Parathyroid adenoma (tissue), 2 donors: ENCODE measurements at regions not wholly inside any gene's neighbourhood (a gene's known extent, or its start where the extent isn't known, plus 50 kb on each side); places are given as distances from the start of the nearest gene placed in this dataset.

ENCODE experiments used
- H2AFZ ChIP-seq: fragments of 300-600 bp; sonication (generic); one replicate; pipeline ENCODE4 v1.7.0; 2017; ENCODE audit warnings: antibody characterized with exemption, mild to moderate bottlenecking
- H3K27ac ChIP-seq: fragments of 300-600 bp; sonication (generic); one replicate; pipeline ENCODE4 v1.7.0; 2017
- H3K27me3 ChIP-seq: fragments of 300-600 bp; sonication (generic); one replicate; pipeline ENCODE4 v1.7.0; 2017; ENCODE audit warnings: low read length; ENCODE audit not compliant: control insufficient read depth, insufficient read depth
- H3K36me3 ChIP-seq: fragments of 300-600 bp; sonication (generic); one replicate; pipeline ENCODE4 v1.7.0; 2017; ENCODE audit warnings: low read length; ENCODE audit not compliant: control insufficient read depth, insufficient read depth
- H3K4me1 ChIP-seq: fragments of 300-600 bp; sonication (generic); one replicate; pipeline ENCODE4 v1.7.0; 2017; ENCODE audit warnings: control low read depth
- H3K4me2 ChIP-seq: fragments of 300-600 bp; sonication (generic); one replicate; pipeline ENCODE4 v1.7.0; 2017; ENCODE audit warnings: low read length
- H3K4me3 ChIP-seq: fragments of 300-600 bp; sonication (generic); one replicate; pipeline ENCODE4 v1.7.0; 2017; ENCODE audit warnings: low read depth, low read length
- H3K79me2 ChIP-seq: fragments of 300-600 bp; sonication (generic); one replicate; pipeline ENCODE4 v1.7.0; 2017; ENCODE audit warnings: control low read depth
- H3K9ac ChIP-seq: fragments of 300-600 bp; sonication (generic); one replicate; pipeline ENCODE4 v1.7.0; 2017; ENCODE audit warnings: mild to moderate bottlenecking
- H3K9me3 ChIP-seq: fragments of 300-600 bp; sonication (generic); one replicate; pipeline ENCODE4 v1.7.0; 2017; ENCODE audit warnings: low read length; ENCODE audit not compliant: control insufficient read depth
- TF ChIP-seq, protein P1 (sequence below): fragments of 300-600 bp; sonication (generic); IDR thresholded peaks from one replicate; pipeline ENCODE4 v1.7.0; 2017; ENCODE audit warnings: antibody characterized with exemption, mild to moderate bottlenecking
- donor health status: primary hyperparathyroidism.

DNA sequence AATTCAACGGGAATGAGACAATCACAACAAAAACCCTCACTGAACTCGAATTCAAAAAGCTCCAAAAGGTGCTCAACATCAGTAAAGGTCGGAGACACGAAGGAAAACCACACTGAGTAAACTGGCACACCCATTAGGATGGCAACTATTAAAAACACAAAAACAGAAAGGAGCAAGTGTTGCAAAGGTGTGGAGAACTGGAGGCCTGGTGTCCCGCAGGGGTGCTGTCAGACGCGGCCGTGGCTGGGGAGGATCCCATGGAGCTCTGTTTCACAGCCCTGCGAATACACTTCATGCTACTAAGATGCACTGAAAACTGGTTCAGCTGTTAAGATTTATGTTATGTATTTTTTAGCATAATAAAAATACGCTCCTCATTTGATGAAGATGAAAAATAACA, 730.6 kb downstream of the GALR1 start:
- no peaks in the 10 kb centered on the region for H3K9me3 ChIP-seq
- H3K4me1 ChIP-seq, result no peaks in the 10 kb centered on the region
- H3K9ac ChIP-seq, result no peak overlapping the region
- H3K27ac ChIP-seq, result no peak overlapping the region
- H2AFZ ChIP-seq, result no peak overlapping the region
- no peaks in the 10 kb centered on the region for H3K36me3 ChIP-seq
- no peak overlapping the region for H3K4me2 ChIP-seq
- no peaks in the 10 kb centered on the region for H3K79me2 ChIP-seq
- no peaks in the 10 kb centered on the region for H3K27me3 ChIP-seq
- TF ChIP-seq, protein P1, sequence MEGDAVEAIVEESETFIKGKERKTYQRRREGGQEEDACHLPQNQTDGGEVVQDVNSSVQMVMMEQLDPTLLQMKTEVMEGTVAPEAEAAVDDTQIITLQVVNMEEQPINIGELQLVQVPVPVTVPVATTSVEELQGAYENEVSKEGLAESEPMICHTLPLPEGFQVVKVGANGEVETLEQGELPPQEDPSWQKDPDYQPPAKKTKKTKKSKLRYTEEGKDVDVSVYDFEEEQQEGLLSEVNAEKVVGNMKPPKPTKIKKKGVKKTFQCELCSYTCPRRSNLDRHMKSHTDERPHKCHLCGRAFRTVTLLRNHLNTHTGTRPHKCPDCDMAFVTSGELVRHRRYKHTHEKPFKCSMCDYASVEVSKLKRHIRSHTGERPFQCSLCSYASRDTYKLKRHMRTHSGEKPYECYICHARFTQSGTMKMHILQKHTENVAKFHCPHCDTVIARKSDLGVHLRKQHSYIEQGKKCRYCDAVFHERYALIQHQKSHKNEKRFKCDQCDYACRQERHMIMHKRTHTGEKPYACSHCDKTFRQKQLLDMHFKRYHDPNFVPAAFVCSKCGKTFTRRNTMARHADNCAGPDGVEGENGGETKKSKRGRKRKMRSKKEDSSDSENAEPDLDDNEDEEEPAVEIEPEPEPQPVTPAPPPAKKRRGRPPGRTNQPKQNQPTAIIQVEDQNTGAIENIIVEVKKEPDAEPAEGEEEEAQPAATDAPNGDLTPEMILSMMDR, result no peak
- no peak overlapping the region for H3K4me3 ChIP-seq

DNA sequence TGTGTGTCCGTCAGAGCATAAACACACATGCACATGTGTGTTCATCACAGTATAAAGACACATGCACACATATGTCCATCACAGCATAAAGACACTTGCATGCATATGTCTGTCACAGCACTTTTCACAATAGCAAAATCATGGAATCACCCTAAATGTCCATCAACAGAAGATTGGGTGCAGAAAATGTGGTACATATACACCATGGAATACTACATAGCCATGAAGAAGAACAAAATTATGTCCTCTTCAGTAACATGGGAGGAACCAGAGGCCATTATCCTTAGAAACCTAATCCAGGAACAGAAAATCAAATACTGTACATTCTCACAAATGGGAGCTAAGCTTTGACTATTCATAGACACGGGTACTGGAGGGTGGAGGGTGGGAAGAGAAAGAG, 732.2 kb downstream of the GALR1 start:
- Histone ChIP-seq H3K4me1 (no peaks in the 10 kb centered on the region), H3K9me3 (no peaks in the 10 kb centered on the region), H3K36me3 (no peaks in the 10 kb centered on the region), H3K27ac (no peak overlapping the region), H3K9ac (no peak overlapping the region), H3K27me3 (no peaks in the 10 kb centered on the region), H2AFZ (no peak overlapping the region), H3K79me2 (no peaks in the 10 kb centered on the region), H3K4me2 (no peak overlapping the region), H3K4me3 (no peak overlapping the region)
- TF ChIP-seq, protein P1, result no peak

- no peak overlapping the region for H3K4me3 ChIP-seq
- TF ChIP-seq, protein P1, result no peak
- no peak overlapping the region for H2AFZ ChIP-seq
- no peaks in the 10 kb centered on the region for H3K79me2 ChIP-seq
- H3K27ac ChIP-seq, result no peak overlapping the region
- H3K4me2 ChIP-seq, result no peak overlapping the region
- H3K27me3 ChIP-seq, result no peaks in the 10 kb centered on the region
- no peaks in the 10 kb centered on the region for H3K9me3 ChIP-seq
- no peaks in the 10 kb centered on the region for H3K36me3 ChIP-seq
- no peak overlapping the region for H3K9ac ChIP-seq
- H3K4me1 ChIP-seq, result no peaks in the 10 kb centered on the region
These were observed 733.6 kb downstream of the GALR1 start for GRCh38 chr18:77983270-77983669.

DNA sequence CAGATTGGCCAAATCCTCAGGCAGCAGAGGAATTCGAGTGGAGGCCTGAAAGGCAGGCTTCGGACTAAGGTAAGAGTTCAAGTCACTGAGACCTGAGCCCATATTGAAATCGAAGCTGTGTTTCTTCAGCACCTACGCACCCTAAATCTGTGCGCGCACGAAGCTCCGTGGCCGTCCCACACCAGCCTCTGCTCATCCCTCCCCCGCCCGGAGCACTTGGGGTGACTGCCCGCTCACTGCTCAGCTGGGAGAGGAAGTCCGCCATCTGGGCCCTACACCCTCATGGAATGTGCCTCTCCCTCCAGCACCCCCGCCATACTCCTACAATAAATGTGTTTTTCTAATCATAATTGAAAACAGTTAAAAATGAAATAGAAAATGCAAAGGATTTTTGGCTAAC, 734.5 kb downstream of the GALR1 start:
- Histone ChIP-seq H3K4me3 (no peak overlapping the region), H3K4me2 (no peak overlapping the region), H3K9me3 (no peaks in the 10 kb centered on the region), H3K36me3 (no peaks in the 10 kb centered on the region), H3K27ac (no peak overlapping the region), H3K27me3 (no peaks in the 10 kb centered on the region), H3K9ac (no peak overlapping the region), H2AFZ (no peak overlapping the region), H3K4me1 (no peaks in the 10 kb centered on the region), H3K79me2 (no peaks in the 10 kb centered on the region)
- TF ChIP-seq, protein P1, result no peak

DNA sequence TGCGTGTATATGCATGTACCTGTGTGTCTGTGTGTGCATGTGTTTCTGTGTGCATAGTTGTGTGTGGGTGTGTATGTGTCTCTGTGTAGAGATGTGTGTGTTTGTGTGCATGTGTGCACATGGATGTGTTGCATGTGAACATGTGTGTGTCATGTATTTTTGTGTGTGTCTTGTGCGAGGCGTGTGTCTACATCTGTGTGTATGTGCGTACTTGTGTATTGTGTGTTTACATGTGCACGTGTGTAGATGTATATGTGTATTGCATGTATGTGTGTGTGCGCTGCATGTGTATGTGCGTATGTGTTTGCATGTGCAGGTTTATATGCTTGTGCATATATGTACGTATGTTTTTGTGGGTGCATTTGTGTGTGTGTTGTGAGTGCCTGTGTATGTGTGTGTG, 735.2 kb downstream of the GALR1 start:
- Histone ChIP-seq H3K4me2 (no peak overlapping the region), H3K9me3 (no peaks in the 10 kb centered on the region), H3K36me3 (no peaks in the 10 kb centered on the region), H3K9ac (no peak overlapping the region), H2AFZ (no peak overlapping the region), H3K79me2 (no peaks in the 10 kb centered on the region), H3K27me3 (no peaks in the 10 kb centered on the region), H3K4me3 (no peak overlapping the region), H3K4me1 (no peaks in the 10 kb centered on the region), H3K27ac (no peak overlapping the region)
- TF ChIP-seq, protein P1, result no peak
